Stimulated activated CD8-positive, alpha-beta memory T cell treated with anti-CD3 and anti-CD28 coated beads, Interleukin-12 subunit alpha, Interleukin-12 subunit beta, amount 100 ng/mL, for 1 hour (primary cell): ENCODE measurements at regions not wholly inside any gene's neighbourhood (a gene's known extent, or its start where the extent isn't known, plus 50 kb on each side); places are given as distances from the start of the nearest gene placed in this dataset.

Source experiments
- DNase-seq: peaks from one replicate; pipeline ENCODE4 v3.0.0-alpha.2; 2020; ENCODE audit warnings: low read depth

DNA sequence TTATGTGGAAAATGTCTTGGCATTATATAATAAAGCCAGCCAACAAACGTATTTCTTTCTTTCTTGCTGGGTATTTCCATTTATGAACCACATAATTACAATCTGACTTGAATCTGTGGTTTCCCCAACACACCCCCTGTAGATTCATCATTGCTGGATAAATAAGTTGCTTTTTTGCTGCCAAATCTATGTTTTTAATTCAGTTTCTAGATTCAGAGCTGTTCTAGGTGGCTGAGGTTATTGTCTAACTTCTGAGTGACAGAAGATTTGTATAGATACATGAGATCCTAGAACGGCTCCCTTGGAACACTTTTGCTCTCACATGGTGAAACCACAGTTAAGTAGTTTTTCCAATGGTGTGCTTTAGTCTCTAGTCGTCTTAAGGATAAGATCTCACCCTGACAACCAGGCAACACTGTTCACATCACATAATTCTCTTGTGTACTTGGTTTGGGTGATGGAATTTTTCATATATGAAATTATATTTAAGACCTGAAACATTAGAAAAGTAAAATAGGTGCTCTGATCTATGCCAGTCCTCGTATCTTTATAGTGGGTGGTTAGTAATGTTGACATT is 239.1 kb downstream of the KLF12 start:
- DNase-seq, result no peak

GRCh38 chr13:73893833-73894232 is 240.4 kb downstream of the KLF12 start:
- no peak for DNase-seq

- no peak for DNase-seq
These were observed 242.4 kb downstream of the KLF12 start for GRCh38 chr13:73891805-73892204.

- DNase-seq, result no peak
These were observed 251.0 kb downstream of the KLF12 start for GRCh38 chr13:73883162-73883561.

DNA sequence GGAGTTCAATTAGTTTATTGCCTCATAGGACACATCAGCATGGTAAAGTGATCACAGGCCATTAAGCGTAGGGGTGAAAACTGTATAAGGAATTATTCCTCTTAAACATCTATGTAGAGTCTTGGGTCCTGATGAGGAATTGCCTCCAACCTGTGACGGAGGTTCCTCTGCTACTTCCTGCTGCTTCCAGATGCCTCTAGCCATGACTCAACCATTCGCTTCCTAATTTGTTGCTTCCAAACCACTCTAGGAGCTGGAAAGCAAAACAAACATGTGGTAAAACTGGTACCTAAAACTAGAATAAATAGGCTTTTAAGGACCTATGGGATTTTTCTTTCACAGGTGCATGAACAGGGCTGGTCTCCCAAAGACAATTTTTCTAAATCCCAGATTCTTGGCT is 253.8 kb downstream of the KLF12 start:
- no peak for DNase-seq

DNA sequence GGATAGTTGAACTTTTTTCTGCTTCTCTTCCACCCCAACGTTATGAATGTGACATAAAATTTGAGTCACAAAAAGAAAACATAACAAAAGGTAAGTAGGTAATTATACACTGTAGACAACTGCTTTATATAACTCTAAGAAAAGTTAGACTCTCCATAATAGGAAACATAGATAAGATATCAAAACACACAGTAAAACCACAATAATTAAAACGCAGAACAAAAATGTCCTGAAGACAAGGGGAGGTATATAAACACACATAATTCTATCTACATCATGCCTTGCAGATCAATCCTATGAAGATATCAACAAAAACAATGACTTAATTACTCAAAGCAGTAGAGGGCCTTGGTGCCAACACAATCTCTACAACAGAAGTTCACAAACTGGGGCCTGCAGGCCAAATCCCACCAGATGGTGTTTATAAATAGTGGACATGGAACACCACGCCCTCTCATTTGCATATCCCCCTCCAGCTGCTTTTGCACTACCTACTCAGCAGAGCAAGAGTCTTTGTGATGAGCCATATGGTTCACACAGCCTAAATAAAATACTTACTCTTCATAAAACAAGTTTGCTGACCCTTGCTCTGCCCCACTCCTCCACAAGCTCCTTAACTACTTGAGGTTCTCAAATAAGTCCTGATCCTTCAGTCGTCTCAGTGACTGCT is 254.7 kb downstream of the KLF12 start:
- DNase-seq, result no peak

- no peak for DNase-seq
These were observed 256.8 kb downstream of the KLF12 start for GRCh38 chr13:73877399-73877798.

DNA sequence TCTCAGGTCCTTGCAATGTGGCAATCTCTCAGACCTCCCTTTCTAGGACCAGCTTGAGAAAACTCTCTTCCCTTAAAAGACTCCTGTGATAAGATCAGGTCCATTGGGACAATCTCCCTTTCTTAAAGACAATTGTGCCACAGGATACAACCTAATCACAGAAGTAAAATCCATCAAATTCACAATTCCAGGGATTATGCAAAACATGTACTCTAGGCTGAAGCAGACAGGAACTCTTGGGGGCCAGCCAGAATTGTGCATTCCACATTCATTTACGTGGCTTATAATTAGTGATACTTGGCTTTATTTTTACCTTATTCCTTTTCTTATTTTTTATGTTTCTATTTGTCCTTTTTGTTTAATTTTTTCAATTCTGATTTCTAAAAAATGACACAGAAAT is 257.9 kb downstream of the KLF12 start:
- DNase-seq, result no peak

GRCh38 chr13:73873940-73874830 is 260.0 kb downstream of the KLF12 start:
- no peak for DNase-seq

DNA sequence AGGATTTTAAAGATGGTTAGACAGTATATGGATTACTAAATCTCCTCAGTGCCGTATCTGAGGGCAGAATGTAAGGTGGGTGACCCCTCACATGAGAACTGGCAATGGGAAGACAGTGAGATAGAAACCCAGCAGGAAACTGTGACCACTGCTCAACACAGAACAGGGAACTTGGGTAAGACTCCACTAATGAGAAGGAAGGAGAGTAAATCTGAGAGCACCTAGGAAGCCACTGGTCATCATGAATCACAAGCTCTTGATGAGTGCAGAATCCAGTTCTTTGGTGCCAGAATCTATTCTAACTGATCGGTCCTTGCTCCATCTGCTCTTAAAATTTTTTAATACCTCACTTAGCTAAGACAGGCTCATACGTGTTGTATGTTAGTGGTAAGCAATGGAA is 261.8 kb downstream of the KLF12 start:
- no peak for DNase-seq

GRCh38 chr13:73870970-73871935 is 263.0 kb downstream of the KLF12 start:
- no peak for DNase-seq

GRCh38 chr13:73870036-73870741 is 264.0 kb downstream of the KLF12 start:
- DNase-seq, result no peak

GRCh38 chr13:73865027-73865426 is 269.2 kb downstream of the KLF12 start:
- no peak for DNase-seq

DNA sequence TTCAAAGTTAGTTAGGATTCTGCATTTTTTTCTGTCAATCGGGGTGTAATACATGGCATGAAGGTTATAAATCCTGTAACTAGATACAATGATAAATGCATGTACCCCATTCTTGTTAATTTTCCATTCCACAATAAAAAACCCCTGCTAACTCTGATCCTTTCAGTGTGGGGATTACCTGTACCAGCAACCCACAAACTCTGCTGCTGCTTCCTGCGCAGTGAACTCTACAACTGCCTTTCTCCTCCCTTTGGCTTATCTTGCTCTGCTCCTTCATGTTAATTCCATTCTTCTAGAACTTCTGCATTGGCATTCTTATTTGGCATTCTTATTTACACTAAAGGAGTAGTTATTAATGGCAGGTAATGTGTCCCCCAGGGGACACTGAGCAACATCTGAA is 273.1 kb downstream of the KLF12 start:
- DNase-seq, result no peak

- DNase-seq, result no peak
These were observed 273.7 kb downstream of the KLF12 start for GRCh38 chr13:73860501-73860900.

- DNase-seq, result no peak
These were observed 274.4 kb downstream of the KLF12 start for GRCh38 chr13:73859841-73860240.

DNA sequence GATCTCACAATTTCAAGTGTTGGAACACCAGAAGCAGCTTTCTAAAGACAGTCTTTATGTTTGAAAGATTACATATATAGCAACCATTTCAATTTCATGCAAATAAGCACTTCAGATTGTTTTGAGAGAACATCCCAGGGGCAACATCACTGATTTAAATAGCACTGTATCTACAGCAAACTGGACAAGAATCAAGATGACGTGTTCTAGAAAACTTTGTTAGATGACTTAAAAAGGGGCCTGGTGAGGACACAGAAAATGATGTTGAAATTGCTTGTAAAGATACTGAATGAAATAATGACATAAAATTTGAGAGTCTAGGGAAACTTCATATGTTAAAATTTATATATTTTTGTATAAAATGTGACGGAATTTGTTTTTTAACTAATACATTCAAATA is 277.1 kb downstream of the KLF12 start:
- DNase-seq, result no peak

GRCh38 chr13:73851104-73851503 is 283.1 kb downstream of the KLF12 start:
- DNase-seq, result no peak

GRCh38 chr13:73850104-73850873 is 283.9 kb downstream of the KLF12 start:
- DNase-seq, result no peak

GRCh38 chr13:73849292-73849691 is 284.9 kb downstream of the KLF12 start:
- peak; percentile 5 for DNase-seq

DNA sequence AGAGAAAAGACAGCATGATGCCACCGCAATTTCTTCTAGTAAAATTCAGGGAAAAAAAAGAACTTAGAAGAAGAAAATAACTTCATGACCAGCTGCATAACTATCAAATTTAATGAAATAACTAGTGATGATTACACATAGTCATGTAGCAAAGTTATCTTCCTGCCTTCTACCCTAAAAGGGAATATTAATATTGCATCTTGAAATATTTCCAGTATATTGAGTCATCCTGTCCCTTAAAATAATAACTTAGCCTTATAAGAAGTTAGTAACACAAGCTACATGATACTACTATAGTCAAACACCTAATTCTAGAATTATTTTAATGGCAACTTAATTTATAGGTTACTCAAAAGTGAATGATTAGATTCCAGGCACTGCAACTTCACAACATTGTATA is 289.2 kb downstream of the KLF12 start:
- DNase-seq, result no peak
